Activated naive CD4-positive, alpha-beta T cell treated with anti-CD3 and anti-CD28 coated beads, Interleukin-2, amount 50 U/mL, for 24 hours (primary cell): ENCODE measurements at regions not wholly inside any gene's neighbourhood (a gene's known extent, or its start where the extent isn't known, plus 50 kb on each side); places are given as distances from the start of the nearest gene placed in this dataset.

Source experiments
- H3K27ac Mint-ChIP-seq: one replicate; pipeline ENCODE4 v1.8.0; 2021; ENCODE audit warnings: mild to moderate bottlenecking, mixed read lengths
- H3K27me3 Mint-ChIP-seq: one replicate; pipeline ENCODE4 v1.8.0; 2021; ENCODE audit warnings: mixed read lengths
- H3K36me3 Mint-ChIP-seq: one replicate; pipeline ENCODE4 v1.8.0; 2021; ENCODE audit warnings: mixed read lengths
- H3K4me1 Mint-ChIP-seq: one replicate; pipeline ENCODE4 v1.8.0; 2021; ENCODE audit warnings: mixed read lengths
- H3K4me3 Mint-ChIP-seq: one replicate; pipeline ENCODE4 v1.8.0; 2021; ENCODE audit warnings: mild to moderate bottlenecking, mixed read lengths
- H3K9me3 Mint-ChIP-seq: one replicate; pipeline ENCODE4 v1.8.0; 2021; ENCODE audit warnings: mixed read lengths

GRCh38 chr3:83023086-83023485 lies 1261.6 kb upstream of the GBE1 start:
- H3K9me3 Mint-ChIP-seq, result no peaks in the 10 kb centered on the region

GRCh38 chr3:83011481-83011880 lies 1250.0 kb upstream of the GBE1 start:
- Mint-ChIP-seq H3K27me3 (no peaks in the 10 kb centered on the region), H3K36me3 (no peaks in the 10 kb centered on the region), H3K4me3 (no peak overlapping the region), H3K27ac (no peak overlapping the region), H3K4me1 (no peaks in the 10 kb centered on the region), H3K9me3 (peaks cover 2% of the 10 kb centered on the region)

More at GRCh38 chr3:83023086-83023485, 1261.6 kb upstream of the GBE1 start:
- Mint-ChIP-seq H3K4me3 (no peak overlapping the region), H3K4me1 (no peaks in the 10 kb centered on the region), H3K27me3 (no peaks in the 10 kb centered on the region), H3K27ac (no peak overlapping the region), H3K36me3 (no peaks in the 10 kb centered on the region)

DNA sequence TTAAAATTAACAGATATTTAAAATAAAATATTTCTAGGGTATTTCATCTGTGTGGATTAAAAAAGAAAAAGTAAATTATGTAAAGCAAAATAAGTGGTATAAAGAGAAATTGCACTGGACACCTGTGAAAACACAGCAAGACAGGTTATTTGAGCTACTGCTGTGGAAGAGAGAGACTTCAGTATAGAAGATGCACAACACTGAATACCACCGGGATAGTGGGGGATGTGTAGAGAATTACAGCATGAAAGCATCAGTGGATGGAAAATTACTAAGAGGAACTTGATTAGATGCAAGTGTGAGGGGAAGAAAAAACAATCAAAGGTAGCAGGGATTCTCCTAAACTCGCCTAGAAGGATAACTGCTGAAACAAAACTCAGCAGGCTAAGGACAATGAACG lies 1242.5 kb upstream of the GBE1 start:
- Mint-ChIP-seq H3K36me3 (no peaks in the 10 kb centered on the region), H3K9me3 (no peaks in the 10 kb centered on the region), H3K4me3 (no peak overlapping the region), H3K27me3 (no peaks in the 10 kb centered on the region), H3K27ac (no peak overlapping the region), H3K4me1 (no peaks in the 10 kb centered on the region)

DNA sequence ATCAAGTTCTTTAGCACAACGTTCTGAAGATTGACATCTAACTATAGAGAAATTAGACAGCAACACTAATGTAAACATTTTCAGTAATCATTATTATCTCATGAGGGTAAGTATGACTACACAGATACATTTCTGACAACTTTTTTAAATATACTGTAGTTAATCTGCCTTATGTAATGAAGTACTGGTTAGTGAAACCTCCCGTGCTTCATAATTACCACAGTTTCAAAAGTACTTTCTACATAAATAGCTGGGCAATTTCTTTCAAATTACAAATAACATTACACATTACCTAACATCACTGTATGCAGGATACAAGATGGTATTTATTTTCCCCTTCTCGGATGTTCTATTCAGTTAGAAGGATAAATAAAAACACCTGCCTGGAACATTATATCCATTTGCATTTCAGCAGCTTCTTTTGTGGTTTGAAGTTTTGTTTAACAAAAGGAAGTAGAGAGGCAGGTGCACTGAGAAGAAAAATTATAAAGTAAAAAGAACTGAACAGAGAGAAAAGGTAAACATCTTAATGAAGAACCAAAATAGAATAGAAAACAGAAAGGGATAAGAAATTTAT lies 1241.5 kb upstream of the GBE1 start:
- H3K9me3 Mint-ChIP-seq, result no peaks in the 10 kb centered on the region
- no peak overlapping the region for H3K27ac Mint-ChIP-seq
- H3K36me3 Mint-ChIP-seq, result no peaks in the 10 kb centered on the region
- H3K4me3 Mint-ChIP-seq, result no peak overlapping the region
- no peaks in the 10 kb centered on the region for H3K27me3 Mint-ChIP-seq
- no peaks in the 10 kb centered on the region for H3K4me1 Mint-ChIP-seq

DNA sequence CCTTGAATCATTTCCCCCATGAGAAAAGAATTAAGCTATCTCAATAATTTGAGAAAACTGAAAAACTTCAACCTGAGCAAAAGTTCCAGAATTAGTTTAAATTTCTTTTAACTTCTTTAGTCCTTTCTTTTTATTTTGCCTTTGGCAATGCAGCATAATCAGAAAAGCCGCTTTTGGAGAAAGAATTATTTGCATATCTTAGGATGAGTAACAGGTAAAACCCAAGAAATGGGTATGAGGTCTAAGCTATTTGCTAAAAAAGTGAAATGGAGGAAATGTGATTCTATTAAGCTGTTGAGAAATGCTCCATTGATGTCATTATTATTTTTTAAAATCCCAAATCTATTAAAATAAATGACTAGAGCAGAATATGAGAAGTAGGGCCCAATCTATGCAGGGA lies 1238.3 kb upstream of the GBE1 start:
- Mint-ChIP-seq H3K27ac (no peak overlapping the region), H3K4me1 (no peaks in the 10 kb centered on the region), H3K27me3 (no peaks in the 10 kb centered on the region), H3K36me3 (no peaks in the 10 kb centered on the region), H3K4me3 (no peak overlapping the region), H3K9me3 (peaks cover 9% of the 10 kb centered on the region)

DNA sequence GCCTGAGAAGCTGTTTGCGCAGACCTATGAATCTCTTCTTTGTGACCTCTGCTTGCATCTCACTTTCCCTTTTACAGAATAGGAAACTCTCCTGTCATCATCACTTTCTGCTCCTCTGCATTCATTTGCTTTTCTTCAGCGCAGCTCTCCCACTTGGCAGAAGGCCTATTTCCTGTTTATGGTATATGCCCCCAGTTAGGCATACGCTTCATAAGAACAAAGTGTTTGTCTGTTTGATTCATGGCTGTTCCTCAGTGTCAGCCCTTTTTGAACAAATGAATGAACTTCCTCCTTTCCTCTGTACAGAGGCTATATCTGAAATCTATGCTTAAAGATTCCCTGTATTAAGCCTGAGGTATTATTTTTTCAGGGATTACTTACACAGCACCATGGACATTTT lies 1216.9 kb upstream of the GBE1 start:
- Mint-ChIP-seq H3K4me1 (no peaks in the 10 kb centered on the region), H3K4me3 (no peak overlapping the region), H3K27ac (no peak overlapping the region), H3K36me3 (no peaks in the 10 kb centered on the region), H3K27me3 (no peaks in the 10 kb centered on the region), H3K9me3 (peaks cover 12% of the 10 kb centered on the region)

- H3K9me3 Mint-ChIP-seq, result peaks cover 14% of the 10 kb centered on the region
- H3K4me3 Mint-ChIP-seq, result no peak overlapping the region
- no peaks in the 10 kb centered on the region for H3K27me3 Mint-ChIP-seq
- H3K27ac Mint-ChIP-seq, result no peak overlapping the region
- no peaks in the 10 kb centered on the region for H3K4me1 Mint-ChIP-seq
- H3K36me3 Mint-ChIP-seq, result no peaks in the 10 kb centered on the region
These were observed 1216.4 kb upstream of the GBE1 start for GRCh38 chr3:82977871-82978270.

- Mint-ChIP-seq H3K27ac (no peak overlapping the region), H3K36me3 (no peaks in the 10 kb centered on the region), H3K9me3 (peaks cover 14% of the 10 kb centered on the region), H3K27me3 (no peaks in the 10 kb centered on the region), H3K4me3 (no peak overlapping the region), H3K4me1 (no peaks in the 10 kb centered on the region)
These were observed 1212.3 kb upstream of the GBE1 start for GRCh38 chr3:82973791-82974190.

GRCh38 chr3:82960379-82960778 lies 1198.9 kb upstream of the GBE1 start:
- Mint-ChIP-seq H3K9me3 (peaks cover 4% of the 10 kb centered on the region), H3K4me3 (no peak overlapping the region), H3K36me3 (no peaks in the 10 kb centered on the region), H3K27ac (no peak overlapping the region), H3K27me3 (no peaks in the 10 kb centered on the region), H3K4me1 (no peaks in the 10 kb centered on the region)

DNA sequence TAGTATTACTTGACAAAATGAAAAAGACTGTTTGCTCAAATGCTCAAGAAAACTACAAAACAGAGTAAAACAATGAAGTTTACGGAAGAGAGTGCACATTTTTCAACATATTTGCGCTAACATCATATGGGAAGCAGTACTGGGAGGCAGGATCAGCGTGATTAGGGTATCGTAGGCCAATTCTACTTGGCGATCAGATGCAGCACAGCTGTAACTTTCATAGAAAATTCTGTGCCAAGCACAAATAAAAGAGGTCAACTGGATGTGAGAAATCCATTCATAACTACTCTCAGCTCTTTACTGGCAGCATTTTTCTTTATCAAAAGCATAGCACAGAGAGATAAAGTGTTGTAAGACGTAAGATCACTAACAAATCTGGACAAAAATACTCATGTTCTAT lies 1196.3 kb upstream of the GBE1 start:
- H3K27me3 Mint-ChIP-seq, result no peaks in the 10 kb centered on the region
- H3K36me3 Mint-ChIP-seq, result no peaks in the 10 kb centered on the region
- H3K4me3 Mint-ChIP-seq, result no peak overlapping the region
- no peaks in the 10 kb centered on the region for H3K4me1 Mint-ChIP-seq
- peaks cover 14% of the 10 kb centered on the region for H3K9me3 Mint-ChIP-seq
- no peak overlapping the region for H3K27ac Mint-ChIP-seq

DNA sequence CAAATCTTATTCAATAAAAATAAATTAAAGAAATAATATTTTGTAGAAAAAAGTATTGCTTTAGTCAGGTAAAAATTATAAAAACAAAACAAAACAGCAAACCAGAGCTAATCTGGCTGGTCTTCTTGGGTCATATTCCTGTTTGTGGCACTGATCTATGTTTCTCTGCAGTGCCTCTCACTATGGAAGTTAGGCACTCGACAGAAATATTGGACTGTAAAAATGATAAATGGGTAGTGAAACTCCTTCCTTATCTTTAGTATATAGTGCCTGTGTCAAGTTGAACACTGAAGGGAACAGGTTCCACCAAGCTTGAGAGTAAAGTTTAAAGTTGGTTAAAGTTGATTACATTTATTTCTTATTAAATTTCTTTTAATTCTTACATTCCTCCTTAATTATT lies 1195.6 kb upstream of the GBE1 start:
- Mint-ChIP-seq H3K4me3 (no peak overlapping the region), H3K4me1 (no peaks in the 10 kb centered on the region), H3K36me3 (no peaks in the 10 kb centered on the region), H3K9me3 (peaks cover 14% of the 10 kb centered on the region), H3K27me3 (no peaks in the 10 kb centered on the region), H3K27ac (no peak overlapping the region)

- no peaks in the 10 kb centered on the region for H3K27me3 Mint-ChIP-seq
- no peaks in the 10 kb centered on the region for H3K36me3 Mint-ChIP-seq
- no peak overlapping the region for H3K4me3 Mint-ChIP-seq
- H3K9me3 Mint-ChIP-seq, result peaks cover 11% of the 10 kb centered on the region
- H3K27ac Mint-ChIP-seq, result no peak overlapping the region
- H3K4me1 Mint-ChIP-seq, result no peaks in the 10 kb centered on the region
These were observed 1193.0 kb upstream of the GBE1 start for GRCh38 chr3:82954486-82954885.

- Mint-ChIP-seq H3K36me3 (no peaks in the 10 kb centered on the region), H3K9me3 (peaks cover 15% of the 10 kb centered on the region), H3K4me1 (no peaks in the 10 kb centered on the region)
These were observed 1180.6 kb upstream of the GBE1 start for GRCh38 chr3:82942041-82942440.

GRCh38 chr3:82940124-82940523 lies 1178.7 kb upstream of the GBE1 start:
- H3K27me3 Mint-ChIP-seq, result no peaks in the 10 kb centered on the region
- no peaks in the 10 kb centered on the region for H3K36me3 Mint-ChIP-seq
- no peak overlapping the region for H3K4me3 Mint-ChIP-seq
- no peak overlapping the region for H3K27ac Mint-ChIP-seq
- H3K4me1 Mint-ChIP-seq, result no peaks in the 10 kb centered on the region
- H3K9me3 Mint-ChIP-seq, result peaks cover 15% of the 10 kb centered on the region

More at GRCh38 chr3:82942041-82942440, 1180.6 kb upstream of the GBE1 start:
- no peak overlapping the region for H3K4me3 Mint-ChIP-seq
- H3K27me3 Mint-ChIP-seq, result no peaks in the 10 kb centered on the region
- peak overlapping the region; percentile 10 for H3K27ac Mint-ChIP-seq

GRCh38 chr3:82939491-82940097 lies 1178.1 kb upstream of the GBE1 start:
- no peaks in the 10 kb centered on the region for H3K4me1 Mint-ChIP-seq
- no peaks in the 10 kb centered on the region for H3K27me3 Mint-ChIP-seq
- no peaks in the 10 kb centered on the region for H3K36me3 Mint-ChIP-seq
- no peak overlapping the region for H3K4me3 Mint-ChIP-seq
- H3K9me3 Mint-ChIP-seq, result peaks cover 12% of the 10 kb centered on the region
- H3K27ac Mint-ChIP-seq, result no peak overlapping the region

DNA sequence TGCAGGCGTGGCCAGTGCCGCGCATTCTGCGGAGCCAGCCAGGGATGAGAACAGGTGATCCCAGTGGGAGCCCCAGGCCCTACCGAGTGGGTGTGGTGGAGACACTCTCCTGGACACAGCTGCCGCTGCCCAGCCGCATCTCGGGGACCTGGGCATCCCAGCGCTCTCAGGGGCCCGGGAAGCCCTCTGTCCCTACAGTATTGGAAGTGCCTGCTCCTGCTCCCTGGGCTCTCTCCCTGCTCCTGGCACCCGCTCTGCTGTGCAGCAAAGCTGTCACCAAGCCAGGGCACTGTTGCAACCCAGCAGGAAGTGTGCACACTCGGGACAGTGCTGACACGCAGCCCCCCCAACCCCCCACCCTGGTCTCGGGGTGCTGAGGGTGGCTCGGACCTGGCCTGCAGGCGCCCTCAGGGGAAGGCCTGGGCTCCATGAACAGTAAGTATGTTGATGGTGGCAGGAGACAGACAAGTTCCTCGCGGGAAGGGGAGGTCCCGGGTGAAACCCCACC lies 1177.4 kb upstream of the GBE1 start:
- Mint-ChIP-seq H3K4me3 (no peak overlapping the region), H3K27ac (no peak overlapping the region), H3K4me1 (no peaks in the 10 kb centered on the region), H3K36me3 (no peaks in the 10 kb centered on the region), H3K27me3 (no peaks in the 10 kb centered on the region), H3K9me3 (peaks cover 6% of the 10 kb centered on the region)
